ENCODE measurements at regions not wholly inside any gene's neighbourhood (a gene's known extent, or its start where the extent isn't known, plus 50 kb on each side); places are given as distances from the start of the nearest gene placed in this dataset.

DNA sequence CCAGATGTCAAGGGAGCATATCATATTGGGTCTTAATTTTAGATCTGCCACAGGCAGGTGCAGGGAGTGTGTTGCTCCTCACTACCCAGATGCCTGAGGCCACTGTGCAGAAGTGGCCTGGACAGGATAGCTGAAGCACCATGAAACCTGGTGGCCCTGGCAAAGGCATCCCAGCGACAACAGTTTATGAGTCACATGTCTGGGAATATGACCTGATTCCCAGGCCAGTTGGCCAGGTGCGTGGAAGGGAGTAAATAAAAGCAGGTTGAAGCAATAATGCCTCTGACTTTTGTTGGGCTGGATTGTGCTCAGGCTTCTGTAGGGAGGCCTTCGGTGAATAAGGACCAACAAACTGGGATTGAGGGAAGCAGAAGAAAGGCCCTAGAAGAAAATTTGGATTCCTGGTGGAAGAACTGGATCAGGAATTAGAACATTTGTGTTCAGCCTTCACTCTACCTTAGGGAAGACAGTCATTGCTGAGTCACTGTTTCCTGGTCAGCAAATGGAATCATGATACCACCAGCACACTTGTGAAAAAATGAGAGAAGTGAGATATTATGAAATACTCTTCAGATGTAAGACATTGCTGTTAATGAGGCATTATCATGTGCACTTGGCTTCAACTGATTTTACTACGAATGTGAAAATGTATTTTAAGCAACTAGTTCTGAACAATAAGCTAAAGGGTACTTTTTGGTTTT, 78.4 kb upstream of the ZNF516 start:
- Histone ChIP-seq H3K23ac (ENCODE audit: low read length) (no peak overlapping the region), H2BK5ac (ENCODE audit: low read length) (no peak overlapping the region), H3K9ac (ENCODE audit: low read length) (no peak overlapping the region), H3K4me1 (ENCODE audit: control insufficient read depth, low read depth, low read length) (no peaks in the 10 kb centered on the region), H3K27ac (ENCODE audit: low read depth, low read length) (no peak overlapping the region), H3K4me3 (ENCODE audit: low read length) (no peak overlapping the region), H3K27me3 (ENCODE audit: insufficient read depth, low read length, poor library complexity) (no peaks in the 10 kb centered on the region), H2AK5ac (ENCODE audit: low read length) (no peak overlapping the region), H2BK15ac (replicated peaks; ENCODE audit: low read depth) (no peak overlapping the region), H3K56ac (ENCODE audit: low read length) (no peak overlapping the region), H3K36me3 (ENCODE audit: control insufficient read depth, insufficient read depth, low read length) (no peaks in the 10 kb centered on the region), H3K4me2 (ENCODE audit: low read length) (no peak overlapping the region), H3K18ac (ENCODE audit: low read length) (no peak overlapping the region), H4K8ac (ENCODE audit: low read depth, low read length) (no peak overlapping the region), H2BK120ac (ENCODE audit: low read depth, low read length) (no peak overlapping the region), H3K79me2 (ENCODE audit: control insufficient read depth, insufficient read depth, low read length) (no peaks in the 10 kb centered on the region), H3K79me1 (ENCODE audit: low read length) (no peaks in the 10 kb centered on the region), H4K5ac (ENCODE audit: low read length) (no peak overlapping the region), H3K4ac (ENCODE audit: low read depth, low read length) (no peak overlapping the region)
- DNase-seq = no peak
- no CpG with 5 or more reads among the region's 4 CpGs for WGBS (ENCODE audit: extremely low coverage, insufficient coverage, low lambda C conversion rate)

DNA sequence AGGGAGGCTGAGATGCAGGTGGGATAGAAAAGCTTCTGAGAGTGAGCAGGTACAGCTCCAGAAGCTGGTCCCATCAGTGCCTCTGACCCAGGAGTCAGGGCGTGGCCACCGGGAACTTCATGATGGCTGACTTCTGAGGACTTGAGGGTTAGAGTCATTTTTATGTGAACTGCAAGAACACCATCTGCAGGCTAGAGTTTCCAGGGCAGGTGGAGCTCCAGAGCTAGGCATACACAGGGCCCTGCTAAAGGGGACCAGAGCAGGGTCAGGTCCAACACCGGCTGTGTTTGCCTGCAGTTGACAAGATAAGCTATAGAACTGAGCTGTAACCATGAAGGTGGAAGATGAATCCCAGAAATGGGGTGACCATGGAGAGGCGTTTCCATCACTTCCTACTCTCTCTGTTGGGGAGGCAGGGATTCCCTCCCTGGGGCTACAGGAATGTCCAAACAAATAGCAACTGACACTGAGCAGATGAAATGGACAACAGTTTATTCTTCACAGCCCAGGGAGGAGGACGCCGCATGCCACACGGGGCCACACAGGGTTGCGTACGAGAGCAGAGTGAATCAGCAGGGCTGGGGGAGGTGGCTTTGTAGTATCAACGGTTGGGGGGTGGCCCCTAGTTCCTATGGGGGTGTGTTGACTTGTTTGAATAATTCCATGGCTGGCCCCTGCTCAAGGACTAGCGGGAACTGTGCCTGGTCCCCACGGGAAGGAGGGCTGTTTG, 77.6 kb upstream of the ZNF516 start:
- Histone ChIP-seq H2BK15ac (replicated peaks; ENCODE audit: low read depth) (no peak overlapping the region), H3K4ac (ENCODE audit: low read depth, low read length) (no peak overlapping the region), H4K5ac (ENCODE audit: low read length) (no peak overlapping the region), H3K4me1 (ENCODE audit: control insufficient read depth, low read depth, low read length) (no peaks in the 10 kb centered on the region), H3K27ac (ENCODE audit: low read depth, low read length) (no peak overlapping the region), H3K4me2 (ENCODE audit: low read length) (no peak overlapping the region), H3K79me1 (ENCODE audit: low read length) (no peaks in the 10 kb centered on the region), H3K18ac (ENCODE audit: low read length) (no peak overlapping the region), H3K27me3 (ENCODE audit: insufficient read depth, low read length, poor library complexity) (no peaks in the 10 kb centered on the region), H3K9ac (ENCODE audit: low read length) (no peak overlapping the region), H3K23ac (ENCODE audit: low read length) (no peak overlapping the region), H2BK5ac (ENCODE audit: low read length) (no peak overlapping the region), H3K4me3 (ENCODE audit: low read length) (no peak overlapping the region), H3K79me2 (ENCODE audit: control insufficient read depth, insufficient read depth, low read length) (no peaks in the 10 kb centered on the region), H3K36me3 (ENCODE audit: control insufficient read depth, insufficient read depth, low read length) (no peaks in the 10 kb centered on the region), H2BK120ac (ENCODE audit: low read depth, low read length) (no peak overlapping the region), H2AK5ac (ENCODE audit: low read length) (no peak overlapping the region), H4K8ac (ENCODE audit: low read depth, low read length) (no peak overlapping the region), H3K56ac (ENCODE audit: low read length) (no peak overlapping the region)
- no peak for DNase-seq
- WGBS (ENCODE audit: extremely low coverage, insufficient coverage, low lambda C conversion rate) = no CpG with 5 or more reads among the region's 12 CpGs

GRCh38 chr18:76571689-76572088, 76.6 kb upstream of the ZNF516 start:
- H3K23ac ChIP-seq (ENCODE audit: low read length) = no peak overlapping the region

DNA sequence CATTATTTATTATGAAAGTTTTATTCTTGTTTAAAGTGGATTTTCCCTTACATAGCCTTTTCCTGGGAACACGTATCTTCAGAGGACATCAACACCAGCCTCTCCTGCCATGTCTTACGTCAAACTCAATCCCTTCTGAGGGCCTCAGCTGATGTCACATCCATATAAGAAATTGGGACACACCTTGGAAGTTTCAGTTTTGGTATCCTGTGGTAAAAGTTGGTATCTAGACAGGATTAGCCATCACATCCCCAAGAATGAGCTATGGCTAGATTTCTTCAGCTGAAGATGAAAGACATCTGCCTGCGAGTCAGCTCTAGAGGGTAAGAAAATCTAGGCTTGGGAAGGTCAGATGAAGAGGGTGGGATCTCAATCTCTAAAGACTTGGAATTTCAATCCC, 75.8 kb upstream of the ZNF516 start:
- no peak for DNase-seq
- H2BK15ac ChIP-seq (replicated peaks; ENCODE audit: low read depth) = no peak overlapping the region
- WGBS (ENCODE audit: extremely low coverage, insufficient coverage, low lambda C conversion rate) = no CpG with 5 or more reads among the region's 3 CpGs

More at GRCh38 chr18:76571689-76572088, 76.6 kb upstream of the ZNF516 start:
- no peaks in the 10 kb centered on the region for H3K79me2 ChIP-seq (ENCODE audit: control insufficient read depth, insufficient read depth, low read length)
- no peak overlapping the region for H3K18ac ChIP-seq (ENCODE audit: low read length)
- no peak overlapping the region for H2AK5ac ChIP-seq (ENCODE audit: low read length)
- no peaks in the 10 kb centered on the region for H3K79me1 ChIP-seq (ENCODE audit: low read length)
- no peak overlapping the region for H3K4ac ChIP-seq (ENCODE audit: low read depth, low read length)
- no peaks in the 10 kb centered on the region for H3K27me3 ChIP-seq (ENCODE audit: insufficient read depth, low read length, poor library complexity)
- no peak overlapping the region for H3K27ac ChIP-seq (ENCODE audit: low read depth, low read length)
- no peak overlapping the region for H3K9ac ChIP-seq (ENCODE audit: low read length)
- no peak overlapping the region for H3K4me3 ChIP-seq (ENCODE audit: low read length)
- no peaks in the 10 kb centered on the region for H3K36me3 ChIP-seq (ENCODE audit: control insufficient read depth, insufficient read depth, low read length)
- no peak overlapping the region for H3K56ac ChIP-seq (ENCODE audit: low read length)
- H3K4me1 ChIP-seq (ENCODE audit: control insufficient read depth, low read depth, low read length) = no peaks in the 10 kb centered on the region
- no CpG with 5 or more reads among the region's 3 CpGs for WGBS (ENCODE audit: extremely low coverage, insufficient coverage, low lambda C conversion rate)
- H4K5ac ChIP-seq (ENCODE audit: low read length) = no peak overlapping the region
- H2BK5ac ChIP-seq (ENCODE audit: low read length) = no peak overlapping the region
- peak; percentile 39 for DNase-seq
- no peak overlapping the region for H4K8ac ChIP-seq (ENCODE audit: low read depth, low read length)
- H2BK120ac ChIP-seq (ENCODE audit: low read depth, low read length) = no peak overlapping the region
- no peak overlapping the region for H2BK15ac ChIP-seq (replicated peaks; ENCODE audit: low read depth)
- H3K4me2 ChIP-seq (ENCODE audit: low read length) = no peak overlapping the region

GRCh38 chr18:76569644-76570419, 74.8 kb upstream of the ZNF516 start:
- H3K4me3 ChIP-seq (ENCODE audit: low read length) = no peak overlapping the region
- H3K4me2 ChIP-seq (ENCODE audit: low read length) = no peak overlapping the region
- H4K8ac ChIP-seq (ENCODE audit: low read depth, low read length) = no peak overlapping the region
- no peak overlapping the region for H4K5ac ChIP-seq (ENCODE audit: low read length)
- no peak overlapping the region for H3K9ac ChIP-seq (ENCODE audit: low read length)
- H3K56ac ChIP-seq (ENCODE audit: low read length) = no peak overlapping the region
- H3K4me1 ChIP-seq (ENCODE audit: control insufficient read depth, low read depth, low read length) = no peaks in the 10 kb centered on the region
- H2AK5ac ChIP-seq (ENCODE audit: low read length) = no peak overlapping the region
- no peaks in the 10 kb centered on the region for H3K36me3 ChIP-seq (ENCODE audit: control insufficient read depth, insufficient read depth, low read length)
- WGBS (ENCODE audit: extremely low coverage, insufficient coverage, low lambda C conversion rate) = no CpG with 5 or more reads among the region's 15 CpGs
- no peak overlapping the region for H3K23ac ChIP-seq (ENCODE audit: low read length)
- no peak overlapping the region for H2BK15ac ChIP-seq (replicated peaks; ENCODE audit: low read depth)
- no peaks in the 10 kb centered on the region for H3K27me3 ChIP-seq (ENCODE audit: insufficient read depth, low read length, poor library complexity)
- H2BK5ac ChIP-seq (ENCODE audit: low read length) = no peak overlapping the region
- no peak for DNase-seq
- H3K79me2 ChIP-seq (ENCODE audit: control insufficient read depth, insufficient read depth, low read length) = no peaks in the 10 kb centered on the region
- no peak overlapping the region for H2BK120ac ChIP-seq (ENCODE audit: low read depth, low read length)
- H3K27ac ChIP-seq (ENCODE audit: low read depth, low read length) = no peak overlapping the region
- H3K79me1 ChIP-seq (ENCODE audit: low read length) = no peaks in the 10 kb centered on the region
- H3K4ac ChIP-seq (ENCODE audit: low read depth, low read length) = no peak overlapping the region
- H3K18ac ChIP-seq (ENCODE audit: low read length) = no peak overlapping the region

More for the DNA sequence above, 75.8 kb upstream of the ZNF516 start:
- Histone ChIP-seq H3K4ac (ENCODE audit: low read depth, low read length) (no peak overlapping the region), H2BK120ac (ENCODE audit: low read depth, low read length) (no peak overlapping the region), H2BK5ac (ENCODE audit: low read length) (no peak overlapping the region), H3K9ac (ENCODE audit: low read length) (no peak overlapping the region), H3K4me1 (ENCODE audit: control insufficient read depth, low read depth, low read length) (no peaks in the 10 kb centered on the region), H4K8ac (ENCODE audit: low read depth, low read length) (no peak overlapping the region), H3K4me3 (ENCODE audit: low read length) (no peak overlapping the region), H3K18ac (ENCODE audit: low read length) (no peak overlapping the region), H3K23ac (ENCODE audit: low read length) (no peak overlapping the region), H2AK5ac (ENCODE audit: low read length) (no peak overlapping the region), H3K36me3 (ENCODE audit: control insufficient read depth, insufficient read depth, low read length) (no peaks in the 10 kb centered on the region), H3K79me2 (ENCODE audit: control insufficient read depth, insufficient read depth, low read length) (no peaks in the 10 kb centered on the region), H3K27ac (ENCODE audit: low read depth, low read length) (no peak overlapping the region), H4K5ac (ENCODE audit: low read length) (no peak overlapping the region), H3K56ac (ENCODE audit: low read length) (no peak overlapping the region), H3K27me3 (ENCODE audit: insufficient read depth, low read length, poor library complexity) (no peaks in the 10 kb centered on the region), H3K79me1 (ENCODE audit: low read length) (no peaks in the 10 kb centered on the region), H3K4me2 (ENCODE audit: low read length) (no peak overlapping the region)
